Uterus (tissue), 3 donors: ENCODE measurements at regions not wholly inside any gene's neighbourhood (a gene's known extent, or its start where the extent isn't known, plus 50 kb on each side); places are given as distances from the start of the nearest gene placed in this dataset.

ENCODE experiments used
- DNase-seq, 2 donors: peaks; one replicate each; pipeline ENCODE4 v3.0.0-alpha.2; 2019 to 2020
- H3K27ac ChIP-seq, 2 donors: fragments of 200-600 bp; sonication (generic); 1 replicate in 1 of 2; 2 replicates in 1 of 2; pipeline ENCODE4 v1.5.1; 2016 to 2018
- H3K27me3 ChIP-seq, 2 donors: fragments of 200-600 bp; sonication (generic); one replicate each; pipeline ENCODE4 v1.5.1; 2018 to 2019; ENCODE audit warnings: control low read depth in 1 of 2
- H3K36me3 ChIP-seq, 2 donors: fragments of 200-600 bp; sonication (generic); one replicate each; pipeline ENCODE4 v1.5.1; 2019; ENCODE audit warnings: control low read depth in 1 of 2
- H3K4me1 ChIP-seq, 2 donors: fragments of 200-600 bp; sonication (generic); one replicate each; pipeline ENCODE4 v1.5.1; 2018 to 2019; ENCODE audit warnings: control low read depth in 1 of 2
- H3K4me3 ChIP-seq, 2 donors: fragments of 200-600 bp; sonication (generic); 1 replicate in 1 of 2; 2 replicates in 1 of 2; pipeline ENCODE4 v1.5.1; 2018 to 2019; ENCODE audit warnings: mild to moderate bottlenecking in 1 of 2
- H3K9me3 ChIP-seq, 2 donors: fragments of 200-600 bp; sonication (generic); one replicate each; pipeline ENCODE4 v1.5.1; 2019; ENCODE audit warnings: control low read depth in 1 of 2
- POLR2A ChIP-seq, 2 donors: fragments of 450-650 bp; IDR thresholded peaks; one replicate each; pipeline ENCODE4 v1.6.1; 2016; ENCODE audit warnings: antibody characterized with exemption in 2 of 2, mild to moderate bottlenecking in 1 of 2, moderate library complexity in 1 of 2
- intact Hi-C: fragments of 100-400 bp; cut with DNase I; formaldehyde crosslinking; loops from one replicate; pipeline ENCODE4 v1.15.1; 2023; ENCODE audit warnings: low total_unique reads
- TF ChIP-seq, protein P1 (sequence below), 4 experiments: fragments of 200-600 bp in 2 of 4; fragments of 450-650 bp in 2 of 4; sonication (generic) in 2 of 4; IDR thresholded peaks; one replicate each; pipeline ENCODE4 v1.5.1; 2016 to 2019; ENCODE audit warnings: antibody characterized with exemption in 4 of 4, mild to moderate bottlenecking in 2 of 4, moderate library complexity in 1 of 4
- donor health status: DM: yes; HTN: yes; CAD: no.

GRCh38 chr2:21486445-21486844 lies 362.7 kb downstream of the TDRD15 start:
- intact Hi-C loops = no loop called here
- H3K4me3 ChIP-seq = no peak overlapping the region
- no peak for TF ChIP-seq POLR2A (IDR thresholded peaks at IDR 0.05)
- TF ChIP-seq, protein P1, sequence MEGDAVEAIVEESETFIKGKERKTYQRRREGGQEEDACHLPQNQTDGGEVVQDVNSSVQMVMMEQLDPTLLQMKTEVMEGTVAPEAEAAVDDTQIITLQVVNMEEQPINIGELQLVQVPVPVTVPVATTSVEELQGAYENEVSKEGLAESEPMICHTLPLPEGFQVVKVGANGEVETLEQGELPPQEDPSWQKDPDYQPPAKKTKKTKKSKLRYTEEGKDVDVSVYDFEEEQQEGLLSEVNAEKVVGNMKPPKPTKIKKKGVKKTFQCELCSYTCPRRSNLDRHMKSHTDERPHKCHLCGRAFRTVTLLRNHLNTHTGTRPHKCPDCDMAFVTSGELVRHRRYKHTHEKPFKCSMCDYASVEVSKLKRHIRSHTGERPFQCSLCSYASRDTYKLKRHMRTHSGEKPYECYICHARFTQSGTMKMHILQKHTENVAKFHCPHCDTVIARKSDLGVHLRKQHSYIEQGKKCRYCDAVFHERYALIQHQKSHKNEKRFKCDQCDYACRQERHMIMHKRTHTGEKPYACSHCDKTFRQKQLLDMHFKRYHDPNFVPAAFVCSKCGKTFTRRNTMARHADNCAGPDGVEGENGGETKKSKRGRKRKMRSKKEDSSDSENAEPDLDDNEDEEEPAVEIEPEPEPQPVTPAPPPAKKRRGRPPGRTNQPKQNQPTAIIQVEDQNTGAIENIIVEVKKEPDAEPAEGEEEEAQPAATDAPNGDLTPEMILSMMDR (IDR thresholded peaks at IDR 0.05) = no peak
- H3K27ac ChIP-seq = no peak overlapping the region
- H3K36me3 ChIP-seq = no peaks in the 10 kb centered on the region
- H3K27me3 ChIP-seq = no peaks in the 10 kb centered on the region
- DNase-seq = no peak
- H3K4me1 ChIP-seq = no peaks in the 10 kb centered on the region
- no peaks in the 10 kb centered on the region for H3K9me3 ChIP-seq

GRCh38 chr2:21489080-21489479 lies 365.3 kb downstream of the TDRD15 start:
- intact Hi-C loops = no loop called here
- Histone ChIP-seq H3K36me3 (no peaks in the 10 kb centered on the region), H3K27me3 (no peaks in the 10 kb centered on the region)

GRCh38 chr2:21498016-21498415 lies 374.2 kb downstream of the TDRD15 start:
- no peak overlapping the region for H3K27ac ChIP-seq
- intact Hi-C loops = no loop called here

More at GRCh38 chr2:21489080-21489479, 365.3 kb downstream of the TDRD15 start:
- Histone ChIP-seq H3K4me3 (no peak overlapping the region), H3K9me3 (no peaks in the 10 kb centered on the region), H3K27ac (no peak overlapping the region), H3K4me1 (no peaks in the 10 kb centered on the region)
- no peak for TF ChIP-seq POLR2A (IDR thresholded peaks at IDR 0.05)
- TF ChIP-seq, protein P1 (IDR thresholded peaks at IDR 0.05) = no peak
- no peak for DNase-seq

DNA sequence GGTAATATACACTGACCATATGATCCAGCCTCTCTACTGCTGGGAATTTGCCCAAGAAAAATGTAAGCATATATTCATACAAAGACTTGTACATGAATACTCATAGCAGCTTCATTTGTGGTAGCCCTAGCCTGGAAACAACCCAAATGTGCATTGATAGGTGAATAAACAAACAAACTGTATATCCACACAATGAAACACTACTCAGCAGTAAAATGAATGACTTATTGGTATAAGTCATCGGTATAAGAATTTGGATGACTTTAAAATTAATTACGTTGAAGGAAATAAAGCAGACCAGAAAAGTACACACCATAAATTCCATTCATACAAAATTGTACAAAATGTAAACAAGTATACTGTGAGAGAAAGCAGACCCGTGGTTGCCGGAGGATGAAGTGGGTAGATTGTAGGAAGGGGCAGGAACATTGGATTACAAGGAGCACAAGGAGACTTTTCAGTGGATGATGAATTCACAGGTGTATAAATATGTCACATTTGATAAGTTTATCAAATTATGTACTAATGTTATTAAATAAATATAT lies 376.7 kb downstream of the TDRD15 start:
- no peaks in the 10 kb centered on the region for H3K9me3 ChIP-seq
- no peaks in the 10 kb centered on the region for H3K36me3 ChIP-seq
- no peak for TF ChIP-seq POLR2A (IDR thresholded peaks at IDR 0.05)
- TF ChIP-seq, protein P1 (IDR thresholded peaks at IDR 0.05) = no peak
- H3K4me3 ChIP-seq = no peak overlapping the region
- H3K27ac ChIP-seq = no peak overlapping the region
- no peak for DNase-seq
- no peaks in the 10 kb centered on the region for H3K4me1 ChIP-seq
- intact Hi-C loops = no loop called here
- no peaks in the 10 kb centered on the region for H3K27me3 ChIP-seq

More at GRCh38 chr2:21498016-21498415, 374.2 kb downstream of the TDRD15 start:
- H3K4me1 ChIP-seq = no peaks in the 10 kb centered on the region
- H3K36me3 ChIP-seq = no peaks in the 10 kb centered on the region
- TF ChIP-seq POLR2A (IDR thresholded peaks at IDR 0.05) = no peak
- TF ChIP-seq, protein P1 (IDR thresholded peaks at IDR 0.05) = no peak
- H3K4me3 ChIP-seq = no peak overlapping the region
- no peaks in the 10 kb centered on the region for H3K27me3 ChIP-seq
- no peaks in the 10 kb centered on the region for H3K9me3 ChIP-seq
- no peak for DNase-seq

GRCh38 chr2:21501376-21502027 lies 377.7 kb downstream of the TDRD15 start:
- Histone ChIP-seq H3K27ac (no peak overlapping the region), H3K9me3 (no peaks in the 10 kb centered on the region), H3K4me1 (no peaks in the 10 kb centered on the region), H3K27me3 (no peaks in the 10 kb centered on the region), H3K36me3 (no peaks in the 10 kb centered on the region), H3K4me3 (no peak overlapping the region)
- TF ChIP-seq, protein P1 (IDR thresholded peaks at IDR 0.05) = no peak
- no peak for TF ChIP-seq POLR2A (IDR thresholded peaks at IDR 0.05)
- intact Hi-C loops = no loop called here
- no peak for DNase-seq
